ENCODE measurements at regions not wholly inside any gene's neighbourhood (a gene's known extent, or its start where the extent isn't known, plus 50 kb on each side); places are given as distances from the start of the nearest gene placed in this dataset.
A peak's percentile ranks its signal among the peaks of the same experiment; 100 is the strongest.

DNA sequence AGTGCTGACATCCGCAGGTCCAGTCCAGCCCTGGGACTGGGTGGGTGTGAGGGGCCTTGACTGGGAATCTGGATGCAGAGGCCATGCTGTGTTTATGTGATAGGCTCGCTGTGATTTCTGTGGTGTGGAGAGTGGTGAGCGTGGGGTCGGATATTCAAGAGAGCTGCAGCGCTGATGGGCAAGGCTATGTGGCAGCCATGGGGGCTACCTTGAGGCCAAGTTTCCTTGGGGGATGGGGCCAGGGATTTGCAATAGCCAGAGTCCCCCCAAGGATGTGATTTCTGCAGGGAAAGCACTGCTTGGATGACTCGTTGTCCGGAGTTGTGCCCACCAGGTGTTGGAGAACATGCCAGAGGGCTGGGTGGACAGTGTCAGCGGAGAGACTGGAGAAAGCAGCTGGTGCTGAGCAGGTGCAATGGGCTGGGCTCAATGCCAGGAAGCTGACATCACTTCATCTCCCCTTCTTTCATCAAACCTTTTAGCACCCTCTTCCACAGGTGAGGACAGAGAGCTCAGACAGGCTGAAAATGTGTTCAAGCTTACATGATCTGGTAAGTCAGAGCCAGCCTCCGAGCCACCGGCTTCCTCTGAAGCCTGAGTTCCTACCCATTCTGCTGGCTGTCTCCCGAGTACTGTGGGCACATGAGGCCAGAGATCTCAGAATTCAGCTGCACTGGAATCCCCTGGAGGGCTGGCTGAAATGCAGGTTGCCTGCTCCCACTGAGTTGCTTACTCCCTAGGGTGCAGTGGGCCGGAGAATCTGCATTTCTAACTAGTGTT is 132.9 kb downstream of the RHOU start:
- TF ChIP-seq, protein P1, sequence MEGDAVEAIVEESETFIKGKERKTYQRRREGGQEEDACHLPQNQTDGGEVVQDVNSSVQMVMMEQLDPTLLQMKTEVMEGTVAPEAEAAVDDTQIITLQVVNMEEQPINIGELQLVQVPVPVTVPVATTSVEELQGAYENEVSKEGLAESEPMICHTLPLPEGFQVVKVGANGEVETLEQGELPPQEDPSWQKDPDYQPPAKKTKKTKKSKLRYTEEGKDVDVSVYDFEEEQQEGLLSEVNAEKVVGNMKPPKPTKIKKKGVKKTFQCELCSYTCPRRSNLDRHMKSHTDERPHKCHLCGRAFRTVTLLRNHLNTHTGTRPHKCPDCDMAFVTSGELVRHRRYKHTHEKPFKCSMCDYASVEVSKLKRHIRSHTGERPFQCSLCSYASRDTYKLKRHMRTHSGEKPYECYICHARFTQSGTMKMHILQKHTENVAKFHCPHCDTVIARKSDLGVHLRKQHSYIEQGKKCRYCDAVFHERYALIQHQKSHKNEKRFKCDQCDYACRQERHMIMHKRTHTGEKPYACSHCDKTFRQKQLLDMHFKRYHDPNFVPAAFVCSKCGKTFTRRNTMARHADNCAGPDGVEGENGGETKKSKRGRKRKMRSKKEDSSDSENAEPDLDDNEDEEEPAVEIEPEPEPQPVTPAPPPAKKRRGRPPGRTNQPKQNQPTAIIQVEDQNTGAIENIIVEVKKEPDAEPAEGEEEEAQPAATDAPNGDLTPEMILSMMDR (IDR thresholded peaks at IDR 0.05), result no peak
- DNase-seq, result no peak
- Histone ChIP-seq H3K4me1 (ENCODE audit: control insufficient read depth in 1 of 2, insufficient read depth in 2 of 2, low read length in 2 of 2) (peaks cover 14 to 17% of the 10 kb centered on the region in 2 donors), H3K9ac (ENCODE audit: insufficient read depth, low read length, poor library complexity, severe bottlenecking) (no peak overlapping the region), H3K9me3 (replicated peaks in 1 of 2; ENCODE audit: control insufficient read depth in 1 of 2, insufficient read depth in 1 of 2, low read length in 2 of 2) (no peaks in the 10 kb centered on the region), H3K4me2 (replicated peaks; ENCODE audit: extremely low read depth, low read length, poor library complexity, severe bottlenecking) (no peak overlapping the region), H2AFZ (ENCODE audit: insufficient read depth, low read depth, low read length, poor library complexity, severe bottlenecking) (no peak overlapping the region), H3K79me2 (ENCODE audit: insufficient read depth, low read length) (no peaks in the 10 kb centered on the region), H3K36me3 (replicated peaks in 1 of 2; ENCODE audit: control insufficient read depth in 1 of 2, insufficient read depth in 2 of 2, low read length in 2 of 2) (no peaks in the 10 kb centered on the region), H3K4me3 (replicated peaks in 1 of 3; ENCODE audit: low read depth in 2 of 3, low read length in 3 of 3) (no peak overlapping the region), H3K27ac (ENCODE audit: low read depth in 1 of 2, low read length in 2 of 2) (no peak overlapping the region), H4K20me1 (ENCODE audit: insufficient read depth, low read length) (no peaks in the 10 kb centered on the region), H3K27me3 (ENCODE audit: control insufficient read depth in 2 of 2, insufficient read depth in 2 of 2, low read length in 2 of 2) (no peaks in the 10 kb centered on the region)
- 98% methylated on average over 6 of the region's 12 CpGs for WGBS (ENCODE audit: insufficient coverage)
- H3K4me3 Mint-ChIP-seq, result no peak overlapping the region
- H3K27me3 Mint-ChIP-seq (ENCODE audit: low read depth in 3 of 3), result peaks cover 0 to 3% (median 0%) of the 10 kb centered on the region in 3 donors
- H3K27ac Mint-ChIP-seq, result peak overlapping the region in 1 of 7 donors; percentile 22
- peaks cover 17% of the 10 kb centered on the region for H3K4me1 Mint-ChIP-seq
- no peaks in the 10 kb centered on the region for H3K36me3 Mint-ChIP-seq
- H3K9me3 Mint-ChIP-seq, result peaks cover 0 to 2% (median 0%) of the 10 kb centered on the region in 7 donors
- intact Hi-C loops (cut with micrococcal nuclease), result no loop called here

DNA sequence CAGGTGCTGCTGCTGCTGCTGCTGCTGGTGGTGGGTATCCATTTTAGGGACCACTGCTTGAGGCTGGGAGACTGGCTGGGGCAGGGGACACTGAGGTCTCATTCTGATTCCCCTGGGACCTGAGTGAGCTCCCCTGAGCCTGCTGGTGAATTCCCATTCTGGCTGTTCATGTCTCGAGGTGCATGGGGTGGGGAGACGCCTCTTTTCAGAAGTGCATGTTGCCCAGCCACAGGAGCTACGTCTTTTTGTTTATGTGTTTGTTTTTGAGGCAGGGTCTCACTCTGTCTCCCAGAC is 133.4 kb downstream of the RHOU start:
- H3K36me3 ChIP-seq (replicated peaks in 1 of 2; ENCODE audit: control insufficient read depth in 1 of 2, insufficient read depth in 2 of 2, low read length in 2 of 2), result no peaks in the 10 kb centered on the region
- H3K9ac ChIP-seq (ENCODE audit: insufficient read depth, low read length, poor library complexity, severe bottlenecking), result no peak overlapping the region
- Mint-ChIP-seq H3K27ac (peak overlapping the region in 1 of 7 donors; percentile 22), H3K4me1 (peaks cover 12% of the 10 kb centered on the region), H3K27me3 (ENCODE audit: low read depth in 3 of 3) (peaks cover 0 to 3% (median 0%) of the 10 kb centered on the region in 3 donors), H3K4me3 (no peak overlapping the region), H3K36me3 (no peaks in the 10 kb centered on the region), H3K9me3 (peaks cover 0 to 2% (median 0%) of the 10 kb centered on the region in 7 donors)
- H3K79me2 ChIP-seq (ENCODE audit: insufficient read depth, low read length), result no peaks in the 10 kb centered on the region
- H3K27ac ChIP-seq (ENCODE audit: low read depth in 1 of 2, low read length in 2 of 2), result no peak overlapping the region
- H3K4me1 ChIP-seq (ENCODE audit: control insufficient read depth in 1 of 2, insufficient read depth in 2 of 2, low read length in 2 of 2), result peaks cover 11 to 12% of the 10 kb centered on the region in 2 donors
- H3K27me3 ChIP-seq (ENCODE audit: control insufficient read depth in 2 of 2, insufficient read depth in 2 of 2, low read length in 2 of 2), result no peaks in the 10 kb centered on the region
- H3K4me2 ChIP-seq (replicated peaks; ENCODE audit: extremely low read depth, low read length, poor library complexity, severe bottlenecking), result no peak overlapping the region
- 94% methylated on average over 2 of the region's 3 CpGs for whole genome bisulfite sequencing (ENCODE audit: insufficient coverage)
- H2AFZ ChIP-seq (ENCODE audit: insufficient read depth, low read depth, low read length, poor library complexity, severe bottlenecking), result no peak overlapping the region
- TF ChIP-seq, protein P1 (IDR thresholded peaks at IDR 0.05), result no peak
- no peaks in the 10 kb centered on the region for H3K9me3 ChIP-seq (replicated peaks in 1 of 2; ENCODE audit: control insufficient read depth in 1 of 2, insufficient read depth in 1 of 2, low read length in 2 of 2)
- DNase-seq, result no peak
- intact Hi-C loops (cut with micrococcal nuclease), result no loop called here
- no peaks in the 10 kb centered on the region for H4K20me1 ChIP-seq (ENCODE audit: insufficient read depth, low read length)
- H3K4me3 ChIP-seq (replicated peaks in 1 of 3; ENCODE audit: low read depth in 2 of 3, low read length in 3 of 3), result no peak overlapping the region

All from CD14-positive monocyte (primary cell).